D721Med (cell line): ENCODE measurements at regions not wholly inside any gene's neighbourhood (a gene's known extent, or its start where the extent isn't known, plus 50 kb on each side); places are given as distances from the start of the nearest gene placed in this dataset.
A peak's percentile ranks its signal among the peaks of the same experiment; 100 is the strongest.

Experiments
- DNase-seq: peaks from one replicate; pipeline ENCODE4 v3.0.0; 2011; ENCODE audit warnings: low spot score; ENCODE audit not compliant: insufficient read length
- FAIRE-seq: peaks from 2 replicates; lab custom pipeline; 2011; peaks lifted over from hg19 to GRCh38; lab: Jason Lieb, UNC
- CTCF ChIP-seq: IDR thresholded peaks from 2 replicates; pipeline ENCODE4 v1.5.1; 2012; ENCODE audit warnings: mild to moderate bottlenecking, control low read depth; ENCODE audit not compliant: insufficient read depth; ENCODE audit errors: missing control alignments

DNA sequence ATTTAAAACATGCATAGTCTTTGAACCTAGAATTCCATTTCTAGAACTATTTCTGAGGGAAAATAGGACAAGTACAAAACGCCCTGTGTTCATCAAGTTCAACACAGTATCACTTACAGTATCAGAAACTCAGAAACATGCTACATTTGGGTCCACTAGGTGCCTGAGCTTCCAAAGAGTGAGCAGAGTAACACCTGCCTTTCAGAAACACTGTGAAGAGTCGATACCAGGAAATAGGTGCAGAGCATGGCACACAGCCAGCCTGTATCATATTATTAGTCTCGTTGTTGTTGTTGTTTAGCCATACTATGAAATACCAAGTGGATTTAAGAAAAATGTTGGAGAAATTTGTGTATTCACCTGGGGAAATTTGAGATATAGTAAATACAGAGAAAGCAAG, 392.1 kb upstream of the MGMT start:
- DNase-seq (no peak), FAIRE-seq (no peak)
- TF ChIP-seq CTCF = no peak

GRCh38 chr10:129075508-129075907, 391.5 kb upstream of the MGMT start:
- FAIRE-seq = no peak
- no peak for TF ChIP-seq CTCF
- no peak for DNase-seq

DNA sequence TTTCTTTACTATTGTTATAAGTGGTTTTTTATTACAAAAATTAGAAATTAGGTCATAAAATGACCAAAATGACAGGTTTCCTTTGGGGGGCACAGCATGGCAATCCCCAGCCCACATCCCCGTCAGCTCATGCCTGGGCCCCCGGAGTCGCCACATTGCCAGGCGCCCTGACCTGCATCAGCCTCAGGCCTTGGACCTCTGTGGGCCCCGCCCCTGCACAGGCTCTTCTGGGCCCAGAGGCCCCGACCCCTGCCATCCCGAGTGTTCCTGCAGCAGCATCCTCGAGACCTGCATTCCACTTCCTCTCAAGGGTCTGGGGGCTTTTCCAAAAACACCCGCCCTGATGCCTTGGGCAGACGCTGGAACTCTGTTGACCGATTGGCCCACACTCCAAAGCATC, 391.1 kb upstream of the MGMT start:
- TF ChIP-seq CTCF = no peak
- FAIRE-seq (no peak), DNase-seq (no peak)

DNA sequence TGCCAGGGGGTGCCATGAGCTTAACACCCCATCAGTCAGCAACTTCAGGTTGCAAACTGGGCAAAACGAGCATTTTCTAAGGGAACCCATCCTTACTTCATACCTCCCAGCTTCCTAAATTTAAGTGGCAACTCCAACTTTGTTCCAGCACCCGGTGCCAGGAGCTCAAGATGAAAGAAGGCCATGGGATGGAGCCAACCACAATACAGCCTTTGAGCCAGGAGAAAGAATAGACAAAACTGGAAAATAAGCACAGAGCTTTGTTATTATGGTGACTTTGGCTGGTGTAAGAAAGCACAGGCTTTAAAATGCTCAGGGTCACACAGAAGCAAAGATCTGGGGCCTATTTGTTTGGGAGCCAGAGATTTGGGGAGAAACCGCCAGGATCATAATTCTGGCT, 388.7 kb upstream of the MGMT start:
- FAIRE-seq (no peak), DNase-seq (no peak)
- no peak for TF ChIP-seq CTCF

DNA sequence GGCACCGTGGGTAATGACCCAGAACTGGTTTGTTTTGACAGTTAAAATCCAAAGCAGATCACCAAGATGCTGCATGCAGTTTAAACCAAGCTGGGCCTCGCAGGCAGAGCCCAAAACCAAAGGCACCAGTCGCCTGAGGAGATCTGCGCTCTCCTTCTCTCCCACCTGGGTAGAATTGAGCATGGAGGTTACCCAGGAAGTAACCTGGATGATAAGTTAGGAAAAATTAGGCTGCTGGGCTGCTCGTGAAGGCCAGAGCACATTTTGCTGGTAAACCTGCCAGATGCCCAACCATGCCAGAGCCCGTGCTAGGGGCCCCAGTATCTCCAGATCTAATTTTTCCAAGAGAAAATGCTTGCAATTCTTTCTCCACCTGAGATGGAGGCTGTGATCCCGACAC, 388.3 kb upstream of the MGMT start:
- TF ChIP-seq CTCF = no peak
- FAIRE-seq (no peak), DNase-seq (no peak)

- no peak for TF ChIP-seq CTCF
- FAIRE-seq (no peak), DNase-seq (peak; percentile 29)
Observed at GRCh38 chr10:129079705-129080104, 387.3 kb upstream of the MGMT start.

DNA sequence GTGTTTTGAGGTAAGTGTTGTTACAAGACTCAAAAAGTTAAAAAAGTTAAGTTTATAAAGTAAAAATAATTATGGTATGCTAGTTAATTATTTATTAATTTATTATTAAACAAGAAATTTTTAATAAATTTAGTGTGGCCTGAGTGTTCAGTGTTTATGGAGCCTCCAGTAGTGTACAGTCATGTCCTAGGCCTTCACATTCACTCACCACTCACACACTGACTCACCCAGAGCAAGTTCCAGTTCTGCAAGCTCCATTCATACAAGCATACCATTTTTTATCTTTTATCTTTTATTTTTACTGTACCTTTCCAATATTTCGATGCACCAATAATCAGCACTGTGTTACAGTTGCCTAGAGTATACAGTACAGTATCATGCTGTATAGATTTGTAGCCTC, 381.2 kb upstream of the MGMT start:
- DNase-seq (no peak), FAIRE-seq (no peak)
- TF ChIP-seq CTCF = no peak
